ENCODE measurements at regions not wholly inside any gene's neighbourhood (a gene's known extent, or its start where the extent isn't known, plus 50 kb on each side); places are given as distances from the start of the nearest gene placed in this dataset.
A peak's percentile ranks its signal among the peaks of the same experiment; 100 is the strongest.

- H4K8ac ChIP-seq (ENCODE audit: low read depth, low read length): no peak overlapping the region
- no peak overlapping the region for H3K14ac ChIP-seq (ENCODE audit: low read length)
- H3K4me1 ChIP-seq (ENCODE audit: control insufficient read depth in 2 of 2, insufficient read depth in 1 of 2, low read depth in 1 of 2, low read length in 2 of 2): peaks cover 42 to 49% of the 10 kb centered on the region in 2 donors
- no peak overlapping the region for H2AK5ac ChIP-seq (ENCODE audit: low read depth, low read length)
- no peak overlapping the region for H2AFZ ChIP-seq (ENCODE audit: low read length)
- DNase-seq (ENCODE audit: low spot score): no peak
- H3K9me3 ChIP-seq (replicated peaks in 1 of 2; ENCODE audit: control insufficient read depth in 2 of 2, insufficient read depth in 1 of 2, low read depth in 1 of 2, low read length in 2 of 2): no peaks in the 10 kb centered on the region
- no CpG with 5 or more reads among the region's 1 CpG for WGBS, 2 donors (ENCODE audit: extremely low coverage in 2 of 2, insufficient read length in 2 of 2, insufficient replicate concordance in 1 of 2)
- no peak overlapping the region for H3K23ac ChIP-seq (ENCODE audit: low read depth, low read length, poor library complexity)
- no peak overlapping the region for H2BK12ac ChIP-seq (ENCODE audit: low read length)
- no peak overlapping the region for H2BK15ac ChIP-seq (ENCODE audit: low read length)
- H3K27ac ChIP-seq (replicated peaks; ENCODE audit: low read length): peak overlapping the region; percentile 93
- H3K36me3 ChIP-seq (replicated peaks in 1 of 2; ENCODE audit: control insufficient read depth in 2 of 2, insufficient read depth in 2 of 2, low read length in 2 of 2): no peaks in the 10 kb centered on the region
- no peak overlapping the region for H3K4me2 ChIP-seq (ENCODE audit: insufficient read depth, low read length, poor library complexity, severe bottlenecking)
- H3K27me3 ChIP-seq (ENCODE audit: control insufficient read depth in 3 of 3, insufficient read depth in 3 of 3, low read depth in 1 of 3, low read length in 3 of 3): no peaks in the 10 kb centered on the region
- no peak overlapping the region for H3K4me3 ChIP-seq (ENCODE audit: low read length in 2 of 2)
- H2BK5ac ChIP-seq (ENCODE audit: low read length): no peak overlapping the region
- H2BK120ac ChIP-seq (ENCODE audit: low read depth, low read length): no peak overlapping the region
- H3K4ac ChIP-seq (ENCODE audit: low read length): no peak overlapping the region
- no peak overlapping the region for H3K18ac ChIP-seq (ENCODE audit: low read length)
- no peak overlapping the region for H3K9ac ChIP-seq (ENCODE audit: low read depth, low read length, poor library complexity)
- H4K91ac ChIP-seq (ENCODE audit: low read depth, low read length, poor library complexity): no peak overlapping the region
- no peaks in the 10 kb centered on the region for H3K79me1 ChIP-seq (ENCODE audit: low read depth, low read length)
Measured at GRCh38 chr1:56437959-56438358, 141.4 kb downstream of the PLPP3 start.

DNA sequence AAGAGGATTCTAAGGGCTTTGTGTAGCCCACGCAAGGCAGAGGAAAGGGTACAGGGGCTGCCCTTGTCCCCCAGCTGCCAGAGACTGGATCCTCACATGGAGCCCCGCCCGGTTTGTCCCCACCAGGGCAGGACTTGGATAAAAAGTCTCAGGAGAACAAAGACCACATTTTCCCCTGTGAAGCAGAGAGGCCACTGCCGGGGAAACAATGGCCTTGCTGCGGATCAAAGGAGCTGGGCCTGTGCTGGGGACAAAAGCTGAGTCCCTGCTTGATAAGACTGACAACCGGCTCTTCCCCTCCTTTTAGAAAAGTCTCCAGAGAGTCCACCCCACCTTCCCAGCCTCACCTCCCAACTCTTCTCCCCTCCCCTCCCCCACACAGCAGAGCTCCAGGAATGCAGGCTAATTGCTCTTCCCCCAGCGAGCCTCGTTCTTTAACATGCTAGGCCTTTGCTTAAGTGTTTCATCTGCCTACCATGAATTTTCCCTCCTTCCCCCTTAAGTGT is 142.4 kb downstream of the PLPP3 start:
- Histone ChIP-seq H2BK120ac (ENCODE audit: low read depth, low read length) (no peak overlapping the region), H4K8ac (ENCODE audit: low read depth, low read length) (no peak overlapping the region), H3K4me1 (ENCODE audit: control insufficient read depth in 2 of 2, insufficient read depth in 1 of 2, low read depth in 1 of 2, low read length in 2 of 2) (peaks cover 48 to 55% of the 10 kb centered on the region in 2 donors), H4K91ac (ENCODE audit: low read depth, low read length, poor library complexity) (no peak overlapping the region), H3K36me3 (replicated peaks in 1 of 2; ENCODE audit: control insufficient read depth in 2 of 2, insufficient read depth in 2 of 2, low read length in 2 of 2) (no peaks in the 10 kb centered on the region), H2AFZ (ENCODE audit: low read length) (no peak overlapping the region), H2BK12ac (ENCODE audit: low read length) (no peak overlapping the region), H2BK15ac (ENCODE audit: low read length) (no peak overlapping the region), H3K4me2 (ENCODE audit: insufficient read depth, low read length, poor library complexity, severe bottlenecking) (peak overlapping the region; percentile 25), H2AK5ac (ENCODE audit: low read depth, low read length) (no peak overlapping the region), H3K14ac (ENCODE audit: low read length) (no peak overlapping the region), H3K9ac (ENCODE audit: low read depth, low read length, poor library complexity) (no peak overlapping the region), H3K27ac (replicated peaks; ENCODE audit: low read length) (peak overlapping the region; percentile 96), H3K4ac (ENCODE audit: low read length) (peak overlapping the region; percentile 10), H3K4me3 (ENCODE audit: low read length in 2 of 2) (no peak overlapping the region), H3K18ac (ENCODE audit: low read length) (no peak overlapping the region), H3K23ac (ENCODE audit: low read depth, low read length, poor library complexity) (no peak overlapping the region), H3K27me3 (ENCODE audit: control insufficient read depth in 3 of 3, insufficient read depth in 3 of 3, low read depth in 1 of 3, low read length in 3 of 3) (no peaks in the 10 kb centered on the region), H2BK5ac (ENCODE audit: low read length) (peak overlapping the region; percentile 8), H3K79me1 (ENCODE audit: low read depth, low read length) (no peaks in the 10 kb centered on the region), H3K9me3 (replicated peaks in 1 of 2; ENCODE audit: control insufficient read depth in 2 of 2, insufficient read depth in 1 of 2, low read depth in 1 of 2, low read length in 2 of 2) (no peaks in the 10 kb centered on the region)
- DNase-seq (ENCODE audit: low spot score): peak; percentile 88
- no CpG with 5 or more reads among the region's 8 CpGs for WGBS, 2 donors (ENCODE audit: extremely low coverage in 2 of 2, insufficient read length in 2 of 2, insufficient replicate concordance in 1 of 2)

GRCh38 chr1:56436296-56436695 is 143.1 kb downstream of the PLPP3 start:
- H4K8ac ChIP-seq (ENCODE audit: low read depth, low read length): no peak overlapping the region
- H3K18ac ChIP-seq (ENCODE audit: low read length): no peak overlapping the region
- peak; percentile 33 for DNase-seq (ENCODE audit: low spot score)
- H3K79me1 ChIP-seq (ENCODE audit: low read depth, low read length): no peaks in the 10 kb centered on the region
- H3K4ac ChIP-seq (ENCODE audit: low read length): no peak overlapping the region
- no peak overlapping the region for H2BK120ac ChIP-seq (ENCODE audit: low read depth, low read length)
- no peak overlapping the region for H2AK5ac ChIP-seq (ENCODE audit: low read depth, low read length)
- peak overlapping the region; percentile 26 for H2AFZ ChIP-seq (ENCODE audit: low read length)
- H3K14ac ChIP-seq (ENCODE audit: low read length): no peak overlapping the region
- H3K36me3 ChIP-seq (replicated peaks in 1 of 2; ENCODE audit: control insufficient read depth in 2 of 2, insufficient read depth in 2 of 2, low read length in 2 of 2): no peaks in the 10 kb centered on the region
- no peaks in the 10 kb centered on the region for H3K27me3 ChIP-seq (ENCODE audit: control insufficient read depth in 3 of 3, insufficient read depth in 3 of 3, low read depth in 1 of 3, low read length in 3 of 3)
- H3K9me3 ChIP-seq (replicated peaks in 1 of 2; ENCODE audit: control insufficient read depth in 2 of 2, insufficient read depth in 1 of 2, low read depth in 1 of 2, low read length in 2 of 2): no peaks in the 10 kb centered on the region
- no peak overlapping the region for H2BK5ac ChIP-seq (ENCODE audit: low read length)
- H3K23ac ChIP-seq (ENCODE audit: low read depth, low read length, poor library complexity): no peak overlapping the region
- WGBS, 2 donors (ENCODE audit: extremely low coverage in 2 of 2, insufficient read length in 2 of 2, insufficient replicate concordance in 1 of 2): no CpG with 5 or more reads among the region's 4 CpGs
- peaks cover 48 to 55% of the 10 kb centered on the region in 2 donors for H3K4me1 ChIP-seq (ENCODE audit: control insufficient read depth in 2 of 2, insufficient read depth in 1 of 2, low read depth in 1 of 2, low read length in 2 of 2)
- H2BK12ac ChIP-seq (ENCODE audit: low read length): no peak overlapping the region
- H2BK15ac ChIP-seq (ENCODE audit: low read length): no peak overlapping the region
- no peak overlapping the region for H3K4me3 ChIP-seq (ENCODE audit: low read length in 2 of 2)
- H4K91ac ChIP-seq (ENCODE audit: low read depth, low read length, poor library complexity): no peak overlapping the region
- H3K9ac ChIP-seq (ENCODE audit: low read depth, low read length, poor library complexity): no peak overlapping the region
- H3K4me2 ChIP-seq (ENCODE audit: insufficient read depth, low read length, poor library complexity, severe bottlenecking): no peak overlapping the region
- peak overlapping the region; percentile 96 for H3K27ac ChIP-seq (replicated peaks; ENCODE audit: low read length)

DNA sequence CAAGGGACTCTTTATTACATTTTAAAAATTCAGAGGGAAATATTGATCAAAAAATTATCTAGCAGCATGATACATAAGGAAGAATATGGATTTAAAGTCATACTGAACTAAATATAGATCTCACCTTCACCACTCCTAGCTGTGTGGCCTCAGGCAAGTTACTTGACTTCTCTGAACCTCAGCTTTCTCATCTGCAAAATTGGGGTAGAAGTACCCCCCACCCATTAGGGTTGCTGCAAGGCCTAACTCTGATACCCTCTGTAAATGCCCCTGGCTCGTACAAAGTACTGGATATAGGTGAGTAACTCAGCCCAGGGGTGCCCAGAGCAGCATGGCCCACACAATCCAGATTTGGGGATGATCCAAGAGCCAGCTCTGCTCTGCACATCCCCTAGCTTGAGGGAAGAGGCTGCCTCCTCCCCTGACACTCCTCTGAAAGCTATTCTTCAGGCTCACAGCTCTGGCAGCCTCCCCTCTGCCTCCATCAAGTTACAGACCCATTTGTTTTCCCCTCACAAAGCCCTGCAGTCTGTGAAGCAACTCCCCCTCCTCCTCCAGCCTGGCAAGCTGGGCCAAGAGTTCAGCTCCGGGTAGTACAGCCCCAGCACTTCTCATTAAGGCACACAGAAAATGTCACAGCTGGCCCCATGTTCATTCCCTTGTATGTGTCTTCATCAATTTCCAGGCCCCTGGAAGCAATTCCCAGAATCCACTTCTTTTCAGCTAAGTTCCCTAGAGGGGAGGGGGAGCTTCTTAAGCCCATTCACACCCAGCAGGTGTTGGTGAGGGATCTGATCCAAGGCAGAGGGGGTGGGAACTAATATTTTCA is 143.7 kb downstream of the PLPP3 start:
- H3K4me3 ChIP-seq (ENCODE audit: low read length in 2 of 2): no peak overlapping the region
- no peak overlapping the region for H4K91ac ChIP-seq (ENCODE audit: low read depth, low read length, poor library complexity)
- peak; percentile 75 for DNase-seq (ENCODE audit: low spot score)
- no peaks in the 10 kb centered on the region for H3K9me3 ChIP-seq (replicated peaks in 1 of 2; ENCODE audit: control insufficient read depth in 2 of 2, insufficient read depth in 1 of 2, low read depth in 1 of 2, low read length in 2 of 2)
- no peak overlapping the region for H3K4me2 ChIP-seq (ENCODE audit: insufficient read depth, low read length, poor library complexity, severe bottlenecking)
- peak overlapping the region; percentile 96 for H3K27ac ChIP-seq (replicated peaks; ENCODE audit: low read length)
- H2BK120ac ChIP-seq (ENCODE audit: low read depth, low read length): no peak overlapping the region
- WGBS, 2 donors (ENCODE audit: extremely low coverage in 2 of 2, insufficient read length in 2 of 2, insufficient replicate concordance in 1 of 2): no CpG with 5 or more reads among the region's 2 CpGs
- no peak overlapping the region for H2AK5ac ChIP-seq (ENCODE audit: low read depth, low read length)
- no peak overlapping the region for H2BK5ac ChIP-seq (ENCODE audit: low read length)
- no peak overlapping the region for H2BK15ac ChIP-seq (ENCODE audit: low read length)
- no peak overlapping the region for H4K8ac ChIP-seq (ENCODE audit: low read depth, low read length)
- H3K36me3 ChIP-seq (replicated peaks in 1 of 2; ENCODE audit: control insufficient read depth in 2 of 2, insufficient read depth in 2 of 2, low read length in 2 of 2): no peaks in the 10 kb centered on the region
- H3K9ac ChIP-seq (ENCODE audit: low read depth, low read length, poor library complexity): peak overlapping the region; percentile 14
- H3K14ac ChIP-seq (ENCODE audit: low read length): no peak overlapping the region
- H3K18ac ChIP-seq (ENCODE audit: low read length): peak overlapping the region; percentile 73
- H3K4me1 ChIP-seq (ENCODE audit: control insufficient read depth in 2 of 2, insufficient read depth in 1 of 2, low read depth in 1 of 2, low read length in 2 of 2): peaks cover 48 to 55% of the 10 kb centered on the region in 2 donors
- no peak overlapping the region for H3K4ac ChIP-seq (ENCODE audit: low read length)
- peak overlapping the region; percentile 26 for H2AFZ ChIP-seq (ENCODE audit: low read length)
- H3K79me1 ChIP-seq (ENCODE audit: low read depth, low read length): no peaks in the 10 kb centered on the region
- H3K27me3 ChIP-seq (ENCODE audit: control insufficient read depth in 3 of 3, insufficient read depth in 3 of 3, low read depth in 1 of 3, low read length in 3 of 3): no peaks in the 10 kb centered on the region
- no peak overlapping the region for H2BK12ac ChIP-seq (ENCODE audit: low read length)
- H3K23ac ChIP-seq (ENCODE audit: low read depth, low read length, poor library complexity): no peak overlapping the region

Data from neuronal stem cell (in vitro differentiated cells).